Stimulated activated naive CD4-positive, alpha-beta T cell treated with Interleukin-2 at 50 U/mL for 16 hours (primary cell): ENCODE measurements at regions not wholly inside any gene's neighbourhood (a gene's known extent, or its start where the extent isn't known, plus 50 kb on each side); places are given as distances from the start of the nearest gene placed in this dataset.

Source experiments
- DNase-seq: peaks from one replicate; lab custom pipeline; 2025; lab: John Stamatoyannopoulos, UW

GRCh38 chr4:138561906-138562305 is 319.8 kb upstream of the SLC7A11 start:
- DNase-seq = no peak

GRCh38 chr4:138561276-138561880 is 319.2 kb upstream of the SLC7A11 start:
- no peak for DNase-seq

- no peak for DNase-seq
Measured at GRCh38 chr4:138560448-138560847, 318.3 kb upstream of the SLC7A11 start.

- no peak for DNase-seq
Measured at GRCh38 chr4:138558886-138559285, 316.7 kb upstream of the SLC7A11 start.

- DNase-seq = no peak
Measured at GRCh38 chr4:138555584-138555983, 313.4 kb upstream of the SLC7A11 start.

- DNase-seq = no peak
Measured at GRCh38 chr4:138555108-138555507, 313.0 kb upstream of the SLC7A11 start.

GRCh38 chr4:138553001-138553845 is 311.1 kb upstream of the SLC7A11 start:
- no peak for DNase-seq

GRCh38 chr4:138542191-138542776 is 300.1 kb upstream of the SLC7A11 start:
- no peak for DNase-seq

- no peak for DNase-seq
Measured at GRCh38 chr4:138540056-138540800, 298.1 kb upstream of the SLC7A11 start.

- DNase-seq = no peak
Measured at GRCh38 chr4:138538743-138539142, 296.6 kb upstream of the SLC7A11 start.

- no peak for DNase-seq
Measured at GRCh38 chr4:138537731-138538490, 295.8 kb upstream of the SLC7A11 start.

GRCh38 chr4:138535316-138535715 is 293.2 kb upstream of the SLC7A11 start:
- no peak for DNase-seq

- no peak for DNase-seq
Measured at GRCh38 chr4:138522366-138522765, 280.2 kb upstream of the SLC7A11 start.

GRCh38 chr4:138521809-138522208 is 279.7 kb upstream of the SLC7A11 start:
- DNase-seq = no peak

- DNase-seq = no peak
Measured at GRCh38 chr4:138519436-138519835, 277.3 kb upstream of the SLC7A11 start.

- no peak for DNase-seq
Measured at GRCh38 chr4:138513535-138513934, 271.4 kb upstream of the SLC7A11 start.

GRCh38 chr4:138512756-138513155 is 270.6 kb upstream of the SLC7A11 start:
- no peak for DNase-seq

GRCh38 chr4:138510053-138510452 is 267.9 kb upstream of the SLC7A11 start:
- DNase-seq = no peak

GRCh38 chr4:138509346-138509745 is 267.2 kb upstream of the SLC7A11 start:
- no peak for DNase-seq

GRCh38 chr4:138507522-138507921 is 265.4 kb upstream of the SLC7A11 start:
- no peak for DNase-seq

- no peak for DNase-seq
Measured at GRCh38 chr4:138501614-138502013, 259.5 kb upstream of the SLC7A11 start.

GRCh38 chr4:138500869-138501268 is 258.7 kb upstream of the SLC7A11 start:
- DNase-seq = no peak
